ENCODE measurements at regions not wholly inside any gene's neighbourhood (a gene's known extent, or its start where the extent isn't known, plus 50 kb on each side); places are given as distances from the start of the nearest gene placed in this dataset.

DNA sequence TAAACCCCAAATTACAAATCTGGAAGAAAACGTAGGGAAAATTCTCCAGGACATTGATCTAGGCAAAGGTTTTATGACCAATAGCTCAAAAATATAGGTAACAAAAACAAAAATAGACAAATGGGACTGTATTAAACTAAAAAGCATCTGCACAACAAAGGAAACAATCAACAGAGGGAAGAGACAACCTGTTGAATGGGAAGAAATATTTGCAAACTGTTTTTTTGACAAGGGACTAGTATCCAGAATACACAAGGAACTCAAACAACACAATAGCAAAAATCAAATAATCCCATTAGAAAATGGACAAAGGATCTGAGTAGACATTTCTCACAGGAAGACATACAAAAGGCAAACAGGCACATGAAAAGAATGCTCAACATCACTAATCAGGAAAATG is 386.3 kb downstream of the ENC1 start:
- DNase-seq (ENCODE audit: extremely low read depth, low read depth): no peak
- TF ChIP-seq, protein P1, sequence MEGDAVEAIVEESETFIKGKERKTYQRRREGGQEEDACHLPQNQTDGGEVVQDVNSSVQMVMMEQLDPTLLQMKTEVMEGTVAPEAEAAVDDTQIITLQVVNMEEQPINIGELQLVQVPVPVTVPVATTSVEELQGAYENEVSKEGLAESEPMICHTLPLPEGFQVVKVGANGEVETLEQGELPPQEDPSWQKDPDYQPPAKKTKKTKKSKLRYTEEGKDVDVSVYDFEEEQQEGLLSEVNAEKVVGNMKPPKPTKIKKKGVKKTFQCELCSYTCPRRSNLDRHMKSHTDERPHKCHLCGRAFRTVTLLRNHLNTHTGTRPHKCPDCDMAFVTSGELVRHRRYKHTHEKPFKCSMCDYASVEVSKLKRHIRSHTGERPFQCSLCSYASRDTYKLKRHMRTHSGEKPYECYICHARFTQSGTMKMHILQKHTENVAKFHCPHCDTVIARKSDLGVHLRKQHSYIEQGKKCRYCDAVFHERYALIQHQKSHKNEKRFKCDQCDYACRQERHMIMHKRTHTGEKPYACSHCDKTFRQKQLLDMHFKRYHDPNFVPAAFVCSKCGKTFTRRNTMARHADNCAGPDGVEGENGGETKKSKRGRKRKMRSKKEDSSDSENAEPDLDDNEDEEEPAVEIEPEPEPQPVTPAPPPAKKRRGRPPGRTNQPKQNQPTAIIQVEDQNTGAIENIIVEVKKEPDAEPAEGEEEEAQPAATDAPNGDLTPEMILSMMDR (IDR thresholded peaks at IDR 0.05; ENCODE audit: low read depth, low read length): no peak

DNA sequence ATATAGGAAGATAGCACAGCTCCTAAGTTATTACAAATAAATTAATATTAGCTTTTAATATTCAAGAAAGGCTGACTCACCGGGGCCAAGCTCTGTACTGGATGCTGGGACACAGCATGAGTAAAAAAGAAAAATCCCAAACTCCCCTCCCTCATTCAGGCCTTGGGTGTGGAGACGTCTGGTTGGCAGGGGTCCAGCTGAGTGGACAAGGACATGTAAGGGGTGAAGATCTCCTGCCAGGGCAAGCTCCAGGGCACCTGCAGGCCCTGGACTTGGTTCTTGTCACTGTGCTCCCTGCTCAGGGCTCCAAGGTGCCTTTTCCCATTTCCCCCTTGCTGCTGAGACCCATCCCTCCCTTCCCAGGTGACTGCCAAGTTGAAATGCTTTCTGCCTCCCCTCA is 388.5 kb downstream of the ENC1 start:
- TF ChIP-seq, protein P1 (IDR thresholded peaks at IDR 0.05; ENCODE audit: low read depth, low read length): no peak
- DNase-seq (ENCODE audit: extremely low read depth, low read depth): no peak

DNA sequence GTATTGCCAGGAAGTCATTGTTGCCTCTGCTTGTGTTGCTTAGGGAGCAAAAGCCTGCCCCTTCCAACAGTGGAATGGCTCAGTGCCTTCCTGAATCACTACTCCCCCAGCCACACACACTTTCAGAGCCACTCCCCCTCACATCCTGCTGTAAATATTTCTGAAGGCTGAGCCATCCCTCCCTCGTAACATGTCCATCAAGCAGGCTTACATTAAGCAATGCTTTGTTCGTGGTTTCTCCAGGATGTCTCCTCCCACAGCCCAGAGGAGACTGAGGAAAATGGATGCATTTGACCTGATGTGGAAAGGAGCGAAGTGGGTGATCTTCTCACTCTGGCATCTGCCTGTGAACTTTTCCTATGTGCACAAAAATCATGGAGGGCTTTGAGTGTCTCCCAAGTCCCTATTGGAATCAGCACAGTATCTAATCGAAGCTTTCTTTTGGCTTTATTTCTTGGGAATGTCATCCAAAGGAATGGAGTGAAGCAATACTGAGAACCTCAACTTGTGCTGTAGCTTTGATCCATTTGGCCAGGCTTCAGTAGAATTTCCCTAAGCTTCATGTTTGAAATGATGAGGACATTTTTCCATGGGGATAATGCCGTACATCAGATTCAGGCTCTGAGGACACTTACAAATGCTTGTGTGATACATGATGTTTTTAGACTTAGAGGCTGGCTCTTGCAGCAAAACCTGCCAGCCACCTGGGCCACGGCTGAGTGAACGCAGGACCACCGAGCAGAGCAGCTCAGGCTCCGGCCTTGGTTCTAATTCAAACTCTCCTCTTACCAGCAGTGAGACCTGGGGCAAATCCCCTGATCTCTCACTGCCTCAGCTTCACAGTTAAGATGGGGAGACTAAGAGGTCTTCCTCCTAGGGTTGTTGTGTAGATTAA is 389.1 kb downstream of the ENC1 start:
- TF ChIP-seq, protein P1 (IDR thresholded peaks at IDR 0.05; ENCODE audit: low read depth, low read length): no peak
- DNase-seq (ENCODE audit: extremely low read depth, low read depth): peak; percentile 80

DNA sequence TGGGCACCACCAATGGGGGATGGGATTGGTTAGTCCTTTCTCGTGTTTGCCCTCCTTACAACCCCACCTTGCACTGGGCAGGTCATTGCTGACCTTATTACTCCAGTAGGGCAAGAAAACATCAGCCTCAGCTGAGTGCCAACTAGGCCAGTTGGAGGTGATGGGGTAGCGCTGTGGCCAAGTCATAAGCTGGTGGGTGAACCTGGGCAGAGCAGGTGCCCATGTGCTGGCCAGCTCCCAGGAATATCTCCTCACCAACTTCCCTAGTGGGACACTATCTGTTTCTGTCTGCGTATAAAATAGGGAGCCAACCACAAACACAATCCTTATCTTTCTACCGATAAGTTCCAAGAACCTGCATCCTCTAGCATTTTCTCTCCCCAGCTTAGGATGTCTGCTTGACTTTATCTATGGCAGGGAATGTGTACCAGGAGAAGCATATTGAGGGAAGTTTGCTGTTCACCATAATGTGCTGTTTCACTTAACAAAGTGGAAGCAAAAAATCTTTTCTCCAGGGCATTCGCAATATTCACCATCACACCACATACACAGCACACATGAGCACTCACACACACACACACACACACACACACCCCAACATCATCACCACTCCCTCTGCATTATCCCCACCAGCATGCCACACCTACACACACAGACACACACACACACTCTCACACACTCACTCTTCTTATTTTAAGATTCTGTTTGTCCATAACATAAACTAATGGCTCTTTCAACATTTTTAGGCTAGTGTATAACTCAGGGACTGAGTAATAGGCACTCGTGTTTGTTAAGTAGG is 390.0 kb downstream of the ENC1 start:
- DNase-seq (ENCODE audit: extremely low read depth, low read depth): no peak
- TF ChIP-seq, protein P1 (IDR thresholded peaks at IDR 0.05; ENCODE audit: low read depth, low read length): no peak

DNA sequence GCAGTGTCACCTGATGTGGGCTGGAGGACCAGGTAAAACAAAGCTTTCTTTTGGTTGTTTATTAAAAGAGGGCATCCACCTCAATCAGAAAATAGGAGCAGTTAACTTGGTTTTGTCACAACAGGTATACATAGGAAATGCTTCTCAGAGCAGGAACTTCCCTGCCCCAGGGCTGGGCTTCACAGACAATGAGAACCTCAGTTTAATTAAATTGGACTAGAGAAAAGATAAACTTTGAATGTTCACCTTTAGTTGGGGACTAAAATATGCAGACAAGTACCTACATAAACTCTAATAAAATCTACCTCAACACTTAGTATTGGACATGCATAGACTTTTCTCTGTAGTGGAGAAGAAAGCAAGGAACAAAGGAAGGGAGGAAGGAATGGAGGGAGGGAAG is 392.0 kb downstream of the ENC1 start:
- no peak for DNase-seq (ENCODE audit: extremely low read depth, low read depth)
- TF ChIP-seq, protein P1 (IDR thresholded peaks at IDR 0.05; ENCODE audit: low read depth, low read length): no peak

DNA sequence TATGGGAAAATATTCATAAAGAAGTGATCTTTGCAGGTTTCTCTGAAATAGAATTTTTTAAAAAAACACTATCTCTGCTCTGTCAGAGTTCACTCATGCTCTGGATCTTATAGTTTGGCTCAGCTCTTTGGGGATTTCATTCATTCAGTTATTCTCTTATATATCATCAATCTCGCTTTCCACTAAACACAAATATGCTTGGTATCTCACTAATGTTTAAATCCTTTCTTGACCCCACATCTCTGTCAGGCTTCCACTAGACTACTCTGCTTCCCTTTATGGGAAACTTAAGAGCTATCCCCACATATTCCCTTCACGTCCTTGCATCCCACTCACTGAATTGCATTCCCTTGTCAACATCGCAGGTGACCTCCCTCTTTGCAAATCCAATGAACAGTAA is 396.1 kb downstream of the ENC1 start:
- no peak for DNase-seq (ENCODE audit: extremely low read depth, low read depth)
- TF ChIP-seq, protein P1 (IDR thresholded peaks at IDR 0.05; ENCODE audit: low read depth, low read length): no peak

DNA sequence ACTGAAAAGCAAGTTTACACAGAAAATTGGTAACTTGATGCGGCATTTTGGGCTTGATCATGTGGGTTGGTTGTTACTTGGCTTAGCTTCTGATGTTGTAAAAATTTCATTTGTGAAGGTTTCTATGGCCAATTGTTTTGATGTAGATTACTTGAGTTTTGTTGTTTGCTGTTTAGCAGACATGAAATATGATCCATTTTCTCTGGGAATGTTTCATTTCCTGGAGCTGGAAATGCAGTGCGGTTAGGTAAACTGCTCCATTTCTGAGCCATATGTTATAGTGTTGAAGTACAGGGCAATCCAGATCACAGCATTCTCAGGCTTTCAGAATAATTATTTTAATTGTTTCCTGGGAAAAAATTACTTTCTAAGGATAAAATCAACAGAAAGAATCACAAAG is 396.9 kb downstream of the ENC1 start:
- DNase-seq (ENCODE audit: extremely low read depth, low read depth): no peak
- TF ChIP-seq, protein P1 (IDR thresholded peaks at IDR 0.05; ENCODE audit: low read depth, low read length): no peak

Measured in AG09319 (cell line).